ENCODE measurements at regions not wholly inside any gene's neighbourhood (a gene's known extent, or its start where the extent isn't known, plus 50 kb on each side); places are given as distances from the start of the nearest gene placed in this dataset.

GRCh38 chr18:11308499-11308898 lies 159.1 kb upstream of the PIEZO2 start:
- no peak for DNase-seq

DNA sequence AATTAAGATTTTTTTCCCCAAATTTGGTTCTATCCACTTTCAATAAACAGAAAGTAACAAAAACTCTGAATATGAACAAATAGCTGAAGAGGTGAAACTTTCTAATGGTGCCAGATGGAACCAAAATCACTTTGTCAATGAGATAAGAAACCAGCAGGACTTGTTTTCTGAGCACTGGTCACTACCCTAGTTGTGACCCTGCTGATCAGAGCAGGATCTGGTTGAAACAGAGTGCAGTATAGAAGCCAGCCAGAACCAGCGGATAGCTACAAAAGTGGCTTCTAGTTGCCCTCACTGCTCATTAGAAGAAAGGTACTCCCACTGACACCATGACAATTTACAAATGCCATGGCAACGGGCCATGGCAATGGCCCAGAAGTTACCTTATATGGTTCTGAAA lies 158.3 kb upstream of the PIEZO2 start:
- DNase-seq = no peak

GRCh38 chr18:11305507-11305906 lies 156.1 kb upstream of the PIEZO2 start:
- DNase-seq = no peak

GRCh38 chr18:11304928-11305327 lies 155.6 kb upstream of the PIEZO2 start:
- DNase-seq = no peak

GRCh38 chr18:11296946-11297345 lies 147.6 kb upstream of the PIEZO2 start:
- no peak for DNase-seq

DNA sequence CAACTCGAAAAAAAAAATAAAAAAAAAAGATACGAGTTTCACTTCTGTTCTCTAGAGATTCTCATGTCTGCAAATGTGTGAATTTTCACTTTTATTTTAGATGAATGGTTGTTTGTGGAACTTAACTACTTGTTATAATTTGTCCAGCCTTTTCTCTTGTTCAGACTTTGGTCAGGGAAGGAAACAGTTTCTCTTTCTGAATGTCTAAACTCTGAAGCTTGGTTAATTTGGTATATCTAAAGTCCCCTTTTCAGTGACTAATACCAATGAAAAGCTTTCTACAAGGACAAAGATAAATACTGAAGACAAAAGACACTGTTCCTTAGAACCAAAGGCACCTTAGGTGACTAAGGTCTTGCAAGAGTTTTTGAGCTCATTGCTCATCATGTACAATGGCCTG lies 144.4 kb upstream of the PIEZO2 start:
- DNase-seq = no peak

DNA sequence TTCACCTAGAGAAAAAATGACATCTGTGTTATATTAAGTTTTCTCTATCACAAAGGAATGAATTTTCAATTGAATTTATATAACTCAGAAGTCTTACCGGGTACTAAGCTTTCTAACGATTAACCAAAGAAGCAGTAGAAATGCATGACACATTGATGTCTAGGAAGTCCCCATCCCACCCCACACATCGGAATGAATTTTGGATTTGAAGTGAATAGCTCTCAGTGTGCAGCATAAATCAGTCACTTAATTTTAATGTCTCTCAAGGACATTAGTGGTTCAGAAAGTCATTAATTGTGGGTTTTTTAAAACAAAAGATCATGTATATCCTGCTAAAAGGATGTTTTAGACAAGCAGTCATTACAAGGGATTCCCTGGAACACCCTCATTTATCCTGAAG lies 141.4 kb upstream of the PIEZO2 start:
- DNase-seq = no peak

- DNase-seq = no peak
Observed at GRCh38 chr18:11289248-11289647, 139.9 kb upstream of the PIEZO2 start.

- no peak for DNase-seq
Observed at GRCh38 chr18:11288401-11288800, 139.0 kb upstream of the PIEZO2 start.

DNA sequence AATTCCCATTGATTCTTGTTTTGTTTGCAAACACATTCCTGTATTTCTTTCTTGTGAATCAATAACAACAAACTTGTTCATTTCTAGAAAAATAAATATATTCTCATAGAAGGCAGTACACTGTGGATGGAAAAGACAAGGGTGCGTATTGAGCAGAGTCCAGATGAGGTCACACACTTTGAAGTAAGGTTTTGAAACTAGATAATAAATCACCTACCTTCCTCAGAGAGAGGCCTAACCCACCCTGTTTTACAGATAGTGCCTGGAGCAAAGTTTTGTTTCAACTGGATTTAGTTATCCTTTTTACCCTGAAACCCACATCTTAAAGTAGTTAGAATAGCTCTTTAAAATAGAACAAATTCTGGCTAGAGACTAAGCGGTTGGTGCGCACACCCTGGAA lies 137.1 kb upstream of the PIEZO2 start:
- DNase-seq = no peak

DNA sequence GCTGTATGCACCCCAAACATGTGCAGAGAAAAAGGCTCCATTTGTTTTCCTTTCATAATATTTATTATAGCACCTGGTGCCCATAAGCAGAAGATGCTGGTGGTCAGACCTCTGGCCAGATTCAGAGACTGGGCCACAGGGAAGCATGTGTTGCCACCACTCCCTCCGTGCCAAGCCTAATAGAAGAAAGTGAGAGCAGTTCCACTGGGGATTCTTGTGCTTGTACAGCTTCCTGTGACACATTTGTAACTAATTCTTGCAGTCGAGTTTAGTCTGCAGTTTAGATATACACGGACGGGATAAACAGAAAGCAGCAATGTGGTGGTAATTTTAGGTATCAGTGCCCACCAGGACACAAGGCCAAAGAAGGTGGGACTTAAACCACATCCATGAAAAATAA lies 135.4 kb upstream of the PIEZO2 start:
- no peak for DNase-seq

GRCh38 chr18:11284349-11284748 lies 135.0 kb upstream of the PIEZO2 start:
- DNase-seq = no peak

DNA sequence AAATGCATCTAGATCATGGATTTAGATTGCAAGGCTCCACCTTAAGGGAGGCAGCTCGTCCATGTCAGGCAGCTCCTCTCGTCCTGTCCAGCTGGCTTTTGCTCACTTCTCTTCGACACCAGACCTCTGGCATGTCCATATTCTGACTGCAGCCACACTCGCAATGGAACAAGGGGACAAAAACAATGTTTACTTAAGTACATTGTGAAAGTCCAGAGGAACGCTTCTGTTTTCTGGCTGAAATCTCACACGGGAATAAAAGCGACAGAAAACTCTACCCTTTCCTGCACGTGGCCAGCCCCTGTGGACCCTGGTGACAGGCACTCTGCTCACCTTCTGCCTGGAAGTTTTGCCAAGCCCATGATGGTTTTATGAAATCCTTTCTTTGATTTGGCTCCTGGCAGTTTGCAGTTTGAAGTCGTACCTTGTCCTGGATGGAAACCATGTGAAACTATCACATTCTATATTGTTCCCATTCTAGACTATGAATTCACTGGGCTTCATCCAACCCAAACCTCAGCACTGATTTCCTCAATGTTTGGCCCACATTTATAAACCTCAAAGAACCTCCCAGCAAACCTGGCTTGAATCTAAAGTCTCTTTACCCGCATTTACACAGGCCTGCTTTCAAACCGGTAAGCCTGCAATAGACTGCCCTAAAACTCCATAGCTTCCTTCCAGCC lies 134.3 kb upstream of the PIEZO2 start:
- DNase-seq = no peak

DNA sequence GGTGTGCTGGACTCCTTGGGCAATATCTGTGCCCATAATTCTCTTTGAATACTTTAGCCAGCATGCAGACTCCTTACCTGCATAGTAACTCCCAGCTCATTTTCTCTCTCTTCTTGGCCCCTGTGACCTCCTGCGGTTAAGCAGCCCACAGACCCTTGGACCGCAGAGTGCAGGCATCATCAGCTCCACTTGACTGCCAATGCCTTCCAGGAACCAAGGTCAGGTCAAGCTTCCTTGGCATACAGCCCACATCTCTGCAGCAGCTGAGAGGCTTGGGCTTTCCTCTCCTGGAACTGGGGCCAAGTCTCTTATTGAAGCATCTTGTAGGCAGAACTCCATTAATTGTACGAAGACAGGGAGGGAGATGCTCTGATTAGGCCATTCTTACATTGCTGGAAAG lies 130.1 kb upstream of the PIEZO2 start:
- no peak for DNase-seq

DNA sequence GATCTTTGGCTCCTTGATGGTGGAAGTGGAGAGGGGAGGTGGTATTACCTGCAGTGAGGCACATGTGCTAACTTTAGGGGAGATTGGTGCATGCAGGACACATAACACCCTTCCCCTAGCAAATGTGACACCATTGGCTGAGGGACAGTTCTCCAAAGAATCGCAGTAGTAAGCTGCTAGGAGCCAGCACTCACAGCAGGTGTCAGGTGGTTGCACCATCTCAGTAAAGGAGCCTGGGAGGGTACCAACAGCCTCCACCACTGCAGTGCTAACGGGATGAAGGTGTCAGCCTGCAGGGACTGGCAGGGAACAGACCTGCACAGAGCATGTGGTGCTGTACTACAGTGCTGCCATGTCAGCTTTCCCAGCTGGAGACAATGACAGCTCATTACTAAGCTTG lies 127.3 kb upstream of the PIEZO2 start:
- no peak for DNase-seq

GRCh38 chr18:11274144-11274794 lies 124.9 kb upstream of the PIEZO2 start:
- no peak for DNase-seq

DNA sequence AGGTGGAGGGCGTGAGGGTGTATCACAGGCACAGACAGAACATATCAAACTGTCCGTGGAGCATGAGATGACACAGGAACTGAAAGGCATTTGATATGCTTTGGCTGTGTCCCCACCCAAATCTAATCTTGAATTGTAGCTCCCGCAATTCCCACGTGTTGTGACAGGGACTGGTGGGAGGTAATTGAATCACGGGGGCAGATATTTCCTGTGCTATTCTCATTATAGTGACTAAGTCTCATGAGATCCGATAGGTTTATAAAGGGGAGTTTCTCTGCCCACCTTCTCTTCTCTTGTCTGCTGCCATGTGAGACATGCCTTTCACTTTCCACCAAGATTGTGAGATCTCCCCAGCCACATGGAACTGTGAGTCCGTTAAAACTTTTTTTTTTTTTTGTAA lies 123.1 kb upstream of the PIEZO2 start:
- DNase-seq = no peak

GRCh38 chr18:11271954-11272353 lies 122.6 kb upstream of the PIEZO2 start:
- DNase-seq = no peak

- no peak for DNase-seq
Observed at GRCh38 chr18:11269257-11269656, 119.9 kb upstream of the PIEZO2 start.

- no peak for DNase-seq
Observed at GRCh38 chr18:11268741-11269233, 119.4 kb upstream of the PIEZO2 start.

GRCh38 chr18:11268153-11268552 lies 118.8 kb upstream of the PIEZO2 start:
- no peak for DNase-seq

GRCh38 chr18:11266781-11267480 lies 117.6 kb upstream of the PIEZO2 start:
- DNase-seq = no peak

DNA sequence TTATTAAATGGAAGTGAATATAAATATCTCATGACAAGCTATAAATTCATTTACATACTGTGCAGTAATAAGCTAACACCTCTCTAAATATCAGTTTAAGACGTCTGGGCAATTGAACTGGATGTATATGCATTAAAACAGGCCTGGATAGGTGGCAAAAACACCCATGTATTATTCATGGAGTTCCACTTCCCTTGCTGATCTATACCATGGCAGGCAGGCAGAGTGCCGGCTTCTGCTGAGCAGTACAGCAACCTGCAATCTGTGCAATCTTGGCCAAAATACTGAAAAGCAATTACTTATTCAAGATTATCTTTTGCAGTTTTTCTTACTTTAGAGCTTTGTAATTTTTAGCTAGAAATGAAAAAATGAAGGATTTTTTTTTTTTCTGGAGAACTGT lies 112.1 kb upstream of the PIEZO2 start:
- no peak for DNase-seq

- DNase-seq = no peak
Observed at GRCh38 chr18:11260961-11261461, 111.6 kb upstream of the PIEZO2 start.
